ENCODE measurements at regions not wholly inside any gene's neighbourhood (a gene's known extent, or its start where the extent isn't known, plus 50 kb on each side); places are given as distances from the start of the nearest gene placed in this dataset.

GRCh38 chr16:49049191-49049590 is 232.4 kb downstream of the CBLN1 start:
- no peak overlapping the region for H3K27ac ChIP-seq (ENCODE audit: low read length in 2 of 2)
- H3K4me2 ChIP-seq (replicated peaks; ENCODE audit: low read depth, low read length, poor library complexity, severe bottlenecking) = no peak overlapping the region
- H3K4me3 ChIP-seq (ENCODE audit: control extremely low read depth in 1 of 5, extremely low read depth in 1 of 5, insufficient read depth in 1 of 5, low read depth in 2 of 5, low read length in 4 of 5) = no peak overlapping the region
- H3K27me3 ChIP-seq (replicated peaks in 1 of 4; ENCODE audit: control extremely low read depth in 1 of 4, control insufficient read depth in 3 of 4, insufficient read depth in 4 of 4, low read length in 3 of 4) = no peaks in the 10 kb centered on the region
- H3K9ac ChIP-seq (ENCODE audit: low read length) = no peak overlapping the region
- CTCF ChIA-PET = no interaction called here
- DNase-seq (no peak), ATAC-seq (ENCODE audit: low read depth) (no peak)
- no peak overlapping the region for H3K27ac Mint-ChIP-seq
- no peaks in the 10 kb centered on the region for H3K79me2 ChIP-seq (ENCODE audit: control insufficient read depth, insufficient read depth, low read length)
- TF ChIP-seq, protein P1, sequence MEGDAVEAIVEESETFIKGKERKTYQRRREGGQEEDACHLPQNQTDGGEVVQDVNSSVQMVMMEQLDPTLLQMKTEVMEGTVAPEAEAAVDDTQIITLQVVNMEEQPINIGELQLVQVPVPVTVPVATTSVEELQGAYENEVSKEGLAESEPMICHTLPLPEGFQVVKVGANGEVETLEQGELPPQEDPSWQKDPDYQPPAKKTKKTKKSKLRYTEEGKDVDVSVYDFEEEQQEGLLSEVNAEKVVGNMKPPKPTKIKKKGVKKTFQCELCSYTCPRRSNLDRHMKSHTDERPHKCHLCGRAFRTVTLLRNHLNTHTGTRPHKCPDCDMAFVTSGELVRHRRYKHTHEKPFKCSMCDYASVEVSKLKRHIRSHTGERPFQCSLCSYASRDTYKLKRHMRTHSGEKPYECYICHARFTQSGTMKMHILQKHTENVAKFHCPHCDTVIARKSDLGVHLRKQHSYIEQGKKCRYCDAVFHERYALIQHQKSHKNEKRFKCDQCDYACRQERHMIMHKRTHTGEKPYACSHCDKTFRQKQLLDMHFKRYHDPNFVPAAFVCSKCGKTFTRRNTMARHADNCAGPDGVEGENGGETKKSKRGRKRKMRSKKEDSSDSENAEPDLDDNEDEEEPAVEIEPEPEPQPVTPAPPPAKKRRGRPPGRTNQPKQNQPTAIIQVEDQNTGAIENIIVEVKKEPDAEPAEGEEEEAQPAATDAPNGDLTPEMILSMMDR (IDR thresholded peaks at IDR 0.05) = no peak
- no peak for TF ChIP-seq EZH2 (IDR thresholded peaks at IDR 0.05; ENCODE audit: borderline replicate concordance, insufficient read depth, low read depth, low read length, poor library complexity, severe bottlenecking)
- WGBS (ENCODE audit: insufficient coverage) = 93% methylated on average over 3 of the region's 6 CpGs
- H3K9me3 ChIP-seq (ENCODE audit: control extremely low read depth in 1 of 3, control insufficient read depth in 2 of 3, insufficient read depth in 1 of 3, low read length in 2 of 3) = peaks cover 0 to 10% (median 0%) of the 10 kb centered on the region in 3 donors
- no peaks in the 10 kb centered on the region for H4K20me1 ChIP-seq (ENCODE audit: control insufficient read depth, insufficient read depth, low read length, poor library complexity, severe bottlenecking)
- peaks cover 5% of the 10 kb centered on the region for H3K27me3 Mint-ChIP-seq
- intact Hi-C loops (cut with micrococcal nuclease) = no loop called here
- POLR2A ChIA-PET = no interaction called here
- no peaks in the 10 kb centered on the region for H3K36me3 ChIP-seq (replicated peaks in 1 of 2; ENCODE audit: control extremely low read depth in 1 of 2, control insufficient read depth in 1 of 2, extremely low read depth in 1 of 2, insufficient read depth in 2 of 2, low read length in 1 of 2)
- no peak overlapping the region for H3K4me3 Mint-ChIP-seq
- H3K4me1 Mint-ChIP-seq = no peaks in the 10 kb centered on the region
- no peak overlapping the region for H2AFZ ChIP-seq (ENCODE audit: insufficient read depth, low read depth, low read length, poor library complexity, severe bottlenecking)
- no peaks in the 10 kb centered on the region for H3K9me3 Mint-ChIP-seq (ENCODE audit: insufficient read depth)
- no peaks in the 10 kb centered on the region for H3K4me1 ChIP-seq (ENCODE audit: control insufficient read depth in 2 of 2, insufficient read depth in 2 of 2, low read length in 2 of 2)

- Mint-ChIP-seq H3K4me1 (no peaks in the 10 kb centered on the region), H3K27ac (no peak overlapping the region), H3K27me3 (peaks cover 5% of the 10 kb centered on the region), H3K9me3 (ENCODE audit: insufficient read depth) (no peaks in the 10 kb centered on the region), H3K4me3 (no peak overlapping the region)
- ATAC-seq (ENCODE audit: low read depth) = no peak
- no peaks in the 10 kb centered on the region for H3K79me2 ChIP-seq (ENCODE audit: control insufficient read depth, insufficient read depth, low read length)
- no peak overlapping the region for H3K4me3 ChIP-seq (ENCODE audit: control extremely low read depth in 1 of 5, extremely low read depth in 1 of 5, insufficient read depth in 1 of 5, low read depth in 2 of 5, low read length in 4 of 5)
- H4K20me1 ChIP-seq (ENCODE audit: control insufficient read depth, insufficient read depth, low read length, poor library complexity, severe bottlenecking) = no peaks in the 10 kb centered on the region
- ChIA-PET CTCF (no interaction called here), POLR2A (no interaction called here)
- H3K9me3 ChIP-seq (ENCODE audit: control extremely low read depth in 1 of 3, control insufficient read depth in 2 of 3, insufficient read depth in 1 of 3, low read length in 2 of 3) = peaks cover 0 to 10% (median 0%) of the 10 kb centered on the region in 3 donors
- TF ChIP-seq EZH2 (IDR thresholded peaks at IDR 0.05; ENCODE audit: borderline replicate concordance, insufficient read depth, low read depth, low read length, poor library complexity, severe bottlenecking) = no peak
- TF ChIP-seq, protein P1 (IDR thresholded peaks at IDR 0.05) = no peak
- H3K36me3 ChIP-seq (replicated peaks in 1 of 2; ENCODE audit: control extremely low read depth in 1 of 2, control insufficient read depth in 1 of 2, extremely low read depth in 1 of 2, insufficient read depth in 2 of 2, low read length in 1 of 2) = no peaks in the 10 kb centered on the region
- H3K4me2 ChIP-seq (replicated peaks; ENCODE audit: low read depth, low read length, poor library complexity, severe bottlenecking) = no peak overlapping the region
- no peak overlapping the region for H2AFZ ChIP-seq (ENCODE audit: insufficient read depth, low read depth, low read length, poor library complexity, severe bottlenecking)
- no peaks in the 10 kb centered on the region for H3K4me1 ChIP-seq (ENCODE audit: control insufficient read depth in 2 of 2, insufficient read depth in 2 of 2, low read length in 2 of 2)
- no peaks in the 10 kb centered on the region for H3K27me3 ChIP-seq (replicated peaks in 1 of 4; ENCODE audit: control extremely low read depth in 1 of 4, control insufficient read depth in 3 of 4, insufficient read depth in 4 of 4, low read length in 3 of 4)
- DNase-seq = no peak
- 81% methylated on average over 3 of the region's 4 CpGs for WGBS (ENCODE audit: insufficient coverage)
- H3K27ac ChIP-seq (ENCODE audit: low read length in 2 of 2) = no peak overlapping the region
- intact Hi-C loops (cut with micrococcal nuclease) = no loop called here
- no peak overlapping the region for H3K9ac ChIP-seq (ENCODE audit: low read length)
Measured at GRCh38 chr16:49048557-49048956, 233.1 kb downstream of the CBLN1 start.

All from B cell (primary cell).